ENCODE measurements at regions not wholly inside any gene's neighbourhood (a gene's known extent, or its start where the extent isn't known, plus 50 kb on each side); places are given as distances from the start of the nearest gene placed in this dataset.
"Not testable (repeated sequence)": the region's sequence is repeated elsewhere in the genome, so short reads cannot be mapped to it uniquely, and the experiment has no call there.

GRCh38 chr2:242010252-242011166 is 141.0 kb downstream of the RTP5 start:
- DNase-seq: not testable (repeated sequence)

- DNase-seq: peak in 1 of 2 experiments; percentile 13
Observed at GRCh38 chr2:242011167-242011513, 141.6 kb downstream of the RTP5 start.

GRCh38 chr2:242011516-242011915 is 142.0 kb downstream of the RTP5 start:
- DNase-seq: no peak

- DNase-seq: no peak
Observed at GRCh38 chr2:242011991-242012764, 142.6 kb downstream of the RTP5 start.

- DNase-seq: no peak
Observed at GRCh38 chr2:242012956-242013764, 143.6 kb downstream of the RTP5 start.

GRCh38 chr2:242013771-242014170 is 144.2 kb downstream of the RTP5 start:
- no peak for DNase-seq

- no peak for DNase-seq
Observed at GRCh38 chr2:242015108-242016065, 145.9 kb downstream of the RTP5 start.

- no peak for DNase-seq
Observed at GRCh38 chr2:242017086-242017485, 147.6 kb downstream of the RTP5 start.

GRCh38 chr2:242018416-242018815 is 148.9 kb downstream of the RTP5 start:
- DNase-seq: not testable (repeated sequence)

- no peak for DNase-seq
Observed at GRCh38 chr2:242019344-242019743, 149.8 kb downstream of the RTP5 start.

GRCh38 chr2:242020196-242021004 is 150.9 kb downstream of the RTP5 start:
- no peak for DNase-seq

GRCh38 chr2:242022550-242023290 is 153.2 kb downstream of the RTP5 start:
- DNase-seq: no peak

- no peak for DNase-seq
Observed at GRCh38 chr2:242024751-242025355, 155.3 kb downstream of the RTP5 start.

- DNase-seq: no peak
Observed at GRCh38 chr2:242027676-242028450, 158.3 kb downstream of the RTP5 start.

- no peak for DNase-seq
Observed at GRCh38 chr2:242029422-242030225, 160.1 kb downstream of the RTP5 start.

- no peak for DNase-seq
Observed at GRCh38 chr2:242030226-242030575, 160.7 kb downstream of the RTP5 start.

- DNase-seq: no peak
Observed at GRCh38 chr2:242030858-242031257, 161.3 kb downstream of the RTP5 start.

GRCh38 chr2:242031481-242032019 is 162.0 kb downstream of the RTP5 start:
- no peak for DNase-seq
